ENCODE measurements at regions not wholly inside any gene's neighbourhood (a gene's known extent, or its start where the extent isn't known, plus 50 kb on each side); places are given as distances from the start of the nearest gene placed in this dataset.
A peak's percentile ranks its signal among the peaks of the same experiment; 100 is the strongest.
"Not testable (repeated sequence)": the region's sequence is repeated elsewhere in the genome, so short reads cannot be mapped to it uniquely, and the experiment has no call there.

- peaks cover 13% of the 10 kb centered on the region for H3K79me2 ChIP-seq (ENCODE audit: control insufficient read depth, insufficient read depth, low read length, unreplicated experiment)
- no peaks in the 10 kb centered on the region for H3K27me3 ChIP-seq (ENCODE audit: insufficient read depth, low read length)
- H3K36me3 ChIP-seq (ENCODE audit: insufficient read depth, low read length), result no peaks in the 10 kb centered on the region
- H3K4me1 ChIP-seq (ENCODE audit: control insufficient read depth, insufficient read depth, low read length, unreplicated experiment), result peaks cover 11% of the 10 kb centered on the region
- peak overlapping the region; percentile 90 for H3K27ac ChIP-seq (ENCODE audit: low read depth, low read length)
- no peak overlapping the region for H2AFZ ChIP-seq (ENCODE audit: low read length, unreplicated experiment)
- H3K4me3 ChIP-seq (ENCODE audit: low read depth, low read length), result peak overlapping the region; percentile 89
These were observed 100.0 kb downstream of the OR2B2 start for GRCh38 chr6:27812078-27812804.

GRCh38 chr6:27811451-27811772, 100.8 kb downstream of the OR2B2 start:
- no peaks in the 10 kb centered on the region for H3K27me3 ChIP-seq (ENCODE audit: insufficient read depth, low read length)
- H3K4me3 ChIP-seq (ENCODE audit: low read depth, low read length), result peak overlapping the region; percentile 89
- peaks cover 11% of the 10 kb centered on the region for H3K4me1 ChIP-seq (ENCODE audit: control insufficient read depth, insufficient read depth, low read length, unreplicated experiment)
- no peaks in the 10 kb centered on the region for H3K36me3 ChIP-seq (ENCODE audit: insufficient read depth, low read length)
- peak overlapping the region; percentile 90 for H3K27ac ChIP-seq (ENCODE audit: low read depth, low read length)
- no peak overlapping the region for H2AFZ ChIP-seq (ENCODE audit: low read length, unreplicated experiment)
- H3K79me2 ChIP-seq (ENCODE audit: control insufficient read depth, insufficient read depth, low read length, unreplicated experiment), result peaks cover 13% of the 10 kb centered on the region

GRCh38 chr6:27810768-27811450, 101.3 kb downstream of the OR2B2 start:
- H3K27me3 ChIP-seq (ENCODE audit: insufficient read depth, low read length), result no peaks in the 10 kb centered on the region
- H3K27ac ChIP-seq (ENCODE audit: low read depth, low read length), result peak overlapping the region; percentile 90
- H2AFZ ChIP-seq (ENCODE audit: low read length, unreplicated experiment), result no peak overlapping the region
- peak overlapping the region; percentile 89 for H3K4me3 ChIP-seq (ENCODE audit: low read depth, low read length)
- H3K36me3 ChIP-seq (ENCODE audit: insufficient read depth, low read length), result no peaks in the 10 kb centered on the region
- H3K4me1 ChIP-seq (ENCODE audit: control insufficient read depth, insufficient read depth, low read length, unreplicated experiment), result peaks cover 11% of the 10 kb centered on the region
- H3K79me2 ChIP-seq (ENCODE audit: control insufficient read depth, insufficient read depth, low read length, unreplicated experiment), result peaks cover 13% of the 10 kb centered on the region

- Histone ChIP-seq H3K4me1 (ENCODE audit: control insufficient read depth, insufficient read depth, low read length, unreplicated experiment) (peaks cover 11% of the 10 kb centered on the region), H3K36me3 (ENCODE audit: insufficient read depth, low read length) (no peaks in the 10 kb centered on the region), H2AFZ (ENCODE audit: low read length, unreplicated experiment) (no peak overlapping the region), H3K27ac (ENCODE audit: low read depth, low read length) (peak overlapping the region; percentile 90), H3K79me2 (ENCODE audit: control insufficient read depth, insufficient read depth, low read length, unreplicated experiment) (peaks cover 13% of the 10 kb centered on the region), H3K27me3 (ENCODE audit: insufficient read depth, low read length) (no peaks in the 10 kb centered on the region), H3K4me3 (ENCODE audit: low read depth, low read length) (peak overlapping the region; percentile 89)
These were observed 102.0 kb downstream of the OR2B2 start for GRCh38 chr6:27809939-27810767.

- Histone ChIP-seq H3K27ac (ENCODE audit: low read depth, low read length) (peak overlapping the region; percentile 90), H3K36me3 (ENCODE audit: insufficient read depth, low read length) (no peaks in the 10 kb centered on the region), H3K79me2 (ENCODE audit: control insufficient read depth, insufficient read depth, low read length, unreplicated experiment) (peaks cover 13% of the 10 kb centered on the region), H3K4me3 (ENCODE audit: low read depth, low read length) (peak overlapping the region; percentile 89), H3K27me3 (ENCODE audit: insufficient read depth, low read length) (no peaks in the 10 kb centered on the region), H3K4me1 (ENCODE audit: control insufficient read depth, insufficient read depth, low read length, unreplicated experiment) (peaks cover 11% of the 10 kb centered on the region), H2AFZ (ENCODE audit: low read length, unreplicated experiment) (peak overlapping the region; percentile 29)
These were observed 102.9 kb downstream of the OR2B2 start for GRCh38 chr6:27809067-27809938.

GRCh38 chr6:27808242-27809066, 103.7 kb downstream of the OR2B2 start:
- H3K27ac ChIP-seq (ENCODE audit: low read depth, low read length), result peak overlapping the region; percentile 90
- H3K4me3 ChIP-seq (ENCODE audit: low read depth, low read length), result peak overlapping the region; percentile 89
- H2AFZ ChIP-seq (ENCODE audit: low read length, unreplicated experiment), result peak overlapping the region; percentile 29
- H3K79me2 ChIP-seq (ENCODE audit: control insufficient read depth, insufficient read depth, low read length, unreplicated experiment), result peaks cover 13% of the 10 kb centered on the region
- not testable (repeated sequence) for H3K27me3 ChIP-seq (ENCODE audit: insufficient read depth, low read length); H3K36me3 ChIP-seq (ENCODE audit: insufficient read depth, low read length)
- peaks cover 11% of the 10 kb centered on the region for H3K4me1 ChIP-seq (ENCODE audit: control insufficient read depth, insufficient read depth, low read length, unreplicated experiment)

GRCh38 chr6:27807441-27808241, 104.6 kb downstream of the OR2B2 start:
- Histone ChIP-seq H3K4me1 (ENCODE audit: control insufficient read depth, insufficient read depth, low read length, unreplicated experiment) (peaks cover 11% of the 10 kb centered on the region), H3K27ac (ENCODE audit: low read depth, low read length) (peak overlapping the region; percentile 90), H3K4me3 (ENCODE audit: low read depth, low read length) (peak overlapping the region; percentile 89), H3K79me2 (ENCODE audit: control insufficient read depth, insufficient read depth, low read length, unreplicated experiment) (peaks cover 13% of the 10 kb centered on the region), H2AFZ (ENCODE audit: low read length, unreplicated experiment) (peak overlapping the region; percentile 11)
- H3K27me3 ChIP-seq (ENCODE audit: insufficient read depth, low read length); H3K36me3 ChIP-seq (ENCODE audit: insufficient read depth, low read length): not testable (repeated sequence)

- Histone ChIP-seq H3K27me3 (ENCODE audit: insufficient read depth, low read length) (no peaks in the 10 kb centered on the region), H3K4me3 (ENCODE audit: low read depth, low read length) (peak overlapping the region; percentile 77), H3K4me1 (ENCODE audit: control insufficient read depth, insufficient read depth, low read length, unreplicated experiment) (peaks cover 8% of the 10 kb centered on the region), H3K79me2 (ENCODE audit: control insufficient read depth, insufficient read depth, low read length, unreplicated experiment) (peaks cover 12% of the 10 kb centered on the region), H3K36me3 (ENCODE audit: insufficient read depth, low read length) (no peaks in the 10 kb centered on the region), H2AFZ (ENCODE audit: low read length, unreplicated experiment) (no peak overlapping the region), H3K27ac (ENCODE audit: low read depth, low read length) (peak overlapping the region; percentile 76)
These were observed 105.2 kb downstream of the OR2B2 start for GRCh38 chr6:27806981-27807440.

- H3K27me3 ChIP-seq (ENCODE audit: insufficient read depth, low read length), result no peaks in the 10 kb centered on the region
- H3K79me2 ChIP-seq (ENCODE audit: control insufficient read depth, insufficient read depth, low read length, unreplicated experiment), result peaks cover 3% of the 10 kb centered on the region
- no peak overlapping the region for H2AFZ ChIP-seq (ENCODE audit: low read length, unreplicated experiment)
- H3K36me3 ChIP-seq (ENCODE audit: insufficient read depth, low read length), result no peaks in the 10 kb centered on the region
- H3K27ac ChIP-seq (ENCODE audit: low read depth, low read length), result no peak overlapping the region
- peaks cover 16% of the 10 kb centered on the region for H3K4me1 ChIP-seq (ENCODE audit: control insufficient read depth, insufficient read depth, low read length, unreplicated experiment)
- H3K4me3 ChIP-seq (ENCODE audit: low read depth, low read length), result no peak overlapping the region
These were observed 106.8 kb downstream of the OR2B2 start for GRCh38 chr6:27805347-27805746.
